ENCODE measurements at regions not wholly inside any gene's neighbourhood (a gene's known extent, or its start where the extent isn't known, plus 50 kb on each side); places are given as distances from the start of the nearest gene placed in this dataset.
"Not testable (repeated sequence)": the region's sequence is repeated elsewhere in the genome, so short reads cannot be mapped to it uniquely, and the experiment has no call there.

- TF ChIP-seq CTCF (IDR thresholded peaks at IDR 0.05; ENCODE audit: low read depth, low read length); EZH2phosphoT487 (IDR thresholded peaks at IDR 0.05; ENCODE audit: low read depth): not testable (repeated sequence)
Observed at GRCh38 chr6:68122975-68123374, 512.1 kb upstream of the ADGRB3 start.
